Activated T-cell treated with anti-CD3 and anti-CD28 coated beads, Interleukin-2, amount 50 U/mL, for 4 hours (primary cell): ENCODE measurements at regions not wholly inside any gene's neighbourhood (a gene's known extent, or its start where the extent isn't known, plus 50 kb on each side); places are given as distances from the start of the nearest gene placed in this dataset.

Source experiments
- ATAC-seq, 2 donors: fragments of 200-7000 bp; cut with Tn5 transposase; one replicate each; pipeline ENCODE4 v1.10.0; 2021
- DNase-seq: peaks from one replicate; pipeline ENCODE4 v3.0.0-alpha.2; 2020
- H3K27me3 Mint-ChIP-seq: one replicate; pipeline ENCODE4 v1.8.0; 2021; ENCODE audit warnings: low read depth, mixed read lengths
- H3K36me3 Mint-ChIP-seq: one replicate; pipeline ENCODE4 v1.8.0; 2022; ENCODE audit warnings: mixed read lengths; ENCODE audit not compliant: insufficient read depth
- H3K4me1 Mint-ChIP-seq: one replicate; pipeline ENCODE4 v1.8.0; 2021; ENCODE audit warnings: low read depth, mixed read lengths
- H3K4me3 Mint-ChIP-seq: one replicate; pipeline ENCODE4 v1.8.0; 2021; ENCODE audit warnings: mild to moderate bottlenecking, moderate library complexity, mixed read lengths
- H3K9me3 Mint-ChIP-seq: one replicate; pipeline ENCODE4 v1.8.0; 2021; ENCODE audit warnings: mixed read lengths

GRCh38 chr3:5317557-5317956, 130.1 kb downstream of the EDEM1 start:
- Mint-ChIP-seq H3K27me3 (no peaks in the 10 kb centered on the region), H3K4me1 (no peaks in the 10 kb centered on the region), H3K36me3 (no peaks in the 10 kb centered on the region), H3K4me3 (no peak overlapping the region), H3K9me3 (peaks cover 3% of the 10 kb centered on the region)
- ATAC-seq: no peak
- no peak for DNase-seq

GRCh38 chr3:5319454-5319853, 131.9 kb downstream of the EDEM1 start:
- peaks cover 3% of the 10 kb centered on the region for H3K9me3 Mint-ChIP-seq
- no peaks in the 10 kb centered on the region for H3K4me1 Mint-ChIP-seq
- ATAC-seq (no peak), DNase-seq (no peak)
- H3K36me3 Mint-ChIP-seq: no peaks in the 10 kb centered on the region
- peaks cover 3% of the 10 kb centered on the region for H3K27me3 Mint-ChIP-seq
- H3K4me3 Mint-ChIP-seq: no peak overlapping the region

DNA sequence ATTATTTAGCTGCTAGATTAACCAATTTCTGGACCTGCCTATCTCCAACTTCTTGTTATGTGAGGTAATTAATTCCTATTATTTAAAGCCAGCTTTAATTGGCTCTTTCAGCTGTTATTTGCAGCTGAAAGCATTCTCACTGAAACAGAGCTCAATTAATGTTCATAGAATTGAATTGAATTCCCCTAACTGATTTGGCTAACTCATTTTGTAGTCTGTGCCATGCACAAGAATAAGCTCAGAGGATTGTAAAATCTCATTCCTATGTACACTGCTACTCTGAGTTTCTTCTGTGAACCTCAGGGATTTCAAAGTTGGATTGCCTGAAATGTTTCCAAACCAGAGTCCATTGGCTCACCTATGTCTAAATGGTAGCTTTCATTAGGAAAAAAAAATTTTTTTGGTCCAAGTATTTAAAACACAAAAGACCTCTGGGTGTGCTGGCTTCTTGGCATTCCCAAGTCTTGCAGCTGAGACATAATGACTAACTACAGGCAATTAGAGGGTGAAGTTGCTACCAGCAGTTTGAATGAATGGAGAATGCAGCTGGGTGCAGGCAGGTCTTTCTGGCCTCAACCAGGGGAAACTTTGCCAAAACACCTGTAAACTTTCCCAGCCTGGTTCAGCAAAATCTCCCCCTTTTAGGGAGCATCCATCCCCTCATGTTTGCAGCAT, 134.3 kb downstream of the EDEM1 start:
- DNase-seq (no peak), ATAC-seq (no peak)
- Mint-ChIP-seq H3K36me3 (no peaks in the 10 kb centered on the region), H3K4me3 (no peak overlapping the region), H3K9me3 (peaks cover 7% of the 10 kb centered on the region), H3K4me1 (no peaks in the 10 kb centered on the region), H3K27me3 (peaks cover 3% of the 10 kb centered on the region)

DNA sequence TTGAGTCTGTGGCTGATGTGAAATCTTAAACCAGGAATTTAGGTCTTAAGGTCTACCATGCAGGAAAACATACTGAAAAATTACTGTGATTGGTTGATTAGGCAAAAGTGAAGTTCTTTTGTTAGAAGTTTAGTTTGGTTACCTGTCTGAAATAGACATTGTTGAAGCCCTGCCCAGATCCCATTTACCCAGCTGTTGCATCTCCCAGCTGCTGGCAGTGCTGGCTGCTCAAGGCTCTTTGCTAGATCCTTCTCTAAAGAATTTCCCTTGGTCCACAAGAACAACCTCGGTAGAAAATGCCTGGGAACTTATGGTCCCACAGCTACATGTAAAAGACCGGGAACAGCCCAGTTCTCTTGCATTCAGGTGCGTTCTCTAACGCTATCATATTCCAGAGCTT, 137.3 kb downstream of the EDEM1 start:
- peaks cover 6% of the 10 kb centered on the region for H3K27me3 Mint-ChIP-seq
- ATAC-seq (no peak), DNase-seq (no peak)

DNA sequence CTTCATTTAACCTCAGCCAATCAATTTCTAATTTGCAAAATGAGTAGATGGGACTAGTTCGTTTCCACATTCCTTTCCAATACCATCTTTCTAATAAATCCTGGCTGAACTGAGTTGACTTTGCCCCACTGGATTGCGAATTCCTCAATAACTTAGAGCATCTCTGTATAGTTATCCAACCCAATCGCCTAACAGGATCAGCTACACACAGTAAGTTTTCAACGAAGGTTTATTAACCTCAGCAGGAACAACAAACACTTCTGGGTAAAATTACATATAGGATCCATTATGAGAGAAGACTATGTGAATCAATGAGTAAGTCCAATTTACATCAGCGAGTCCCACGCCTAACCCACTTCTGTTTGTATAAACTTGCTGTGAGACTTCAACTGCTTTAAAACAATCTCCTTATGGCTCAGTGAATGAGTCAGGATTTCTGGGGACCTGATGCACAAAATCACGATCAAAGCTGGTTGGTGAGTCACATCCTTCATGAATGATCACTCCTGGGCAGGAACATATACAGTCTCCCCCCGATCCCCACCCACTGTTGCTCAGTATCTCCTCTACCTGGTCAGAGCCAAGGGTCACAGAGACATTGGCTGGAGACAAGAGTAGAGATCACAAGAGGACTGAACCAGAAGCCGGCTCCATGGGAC, 142.8 kb downstream of the EDEM1 start:
- H3K36me3 Mint-ChIP-seq: no peaks in the 10 kb centered on the region
- DNase-seq: no peak
- ATAC-seq: peak; percentile 75 to 84

More for the DNA sequence above, 137.3 kb downstream of the EDEM1 start:
- Mint-ChIP-seq H3K36me3 (no peaks in the 10 kb centered on the region), H3K4me3 (no peak overlapping the region), H3K4me1 (no peaks in the 10 kb centered on the region), H3K9me3 (peaks cover 7% of the 10 kb centered on the region)

DNA sequence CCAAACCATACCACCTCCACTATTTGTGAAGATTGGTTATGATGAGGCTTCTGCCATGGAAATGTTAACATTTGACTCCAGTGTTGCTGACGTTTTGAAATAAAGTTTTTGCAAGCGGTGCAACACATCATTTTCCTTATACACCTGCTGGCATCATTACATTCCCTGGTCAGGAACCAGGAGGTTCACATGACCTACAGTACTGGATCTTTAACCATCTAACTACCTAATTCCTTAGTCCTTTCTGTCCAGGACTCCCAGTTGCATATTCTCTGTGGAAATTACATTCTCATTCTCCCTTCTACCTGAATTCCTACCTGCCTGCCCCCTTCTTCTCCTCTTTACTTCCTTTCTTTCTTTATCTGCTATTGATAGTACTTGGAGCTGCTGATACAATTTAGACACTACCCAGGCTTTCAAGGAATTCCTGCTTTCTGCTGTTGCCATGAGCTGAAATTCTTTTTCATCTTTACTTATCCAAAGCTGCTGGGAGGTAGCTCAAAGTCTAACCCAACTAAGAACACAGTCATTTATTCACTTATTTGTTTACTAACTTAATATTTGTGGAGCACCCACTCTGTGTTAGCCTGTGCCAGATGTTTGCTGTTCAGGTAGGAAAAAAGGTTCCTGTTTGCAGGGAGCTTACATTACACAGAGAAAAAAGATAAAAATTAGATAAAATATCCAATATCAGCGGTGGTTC, 144.2 kb downstream of the EDEM1 start:
- ATAC-seq (no peak), DNase-seq (no peak)
- H3K36me3 Mint-ChIP-seq: no peaks in the 10 kb centered on the region
- H3K4me3 Mint-ChIP-seq: no peak overlapping the region
- no peaks in the 10 kb centered on the region for H3K9me3 Mint-ChIP-seq
- peaks cover 3% of the 10 kb centered on the region for H3K27me3 Mint-ChIP-seq
- H3K4me1 Mint-ChIP-seq: peaks cover 4% of the 10 kb centered on the region

More for the DNA sequence above, 142.8 kb downstream of the EDEM1 start:
- H3K27me3 Mint-ChIP-seq: peaks cover 3% of the 10 kb centered on the region
- H3K4me1 Mint-ChIP-seq: peaks cover 4% of the 10 kb centered on the region
- peaks cover 4% of the 10 kb centered on the region for H3K9me3 Mint-ChIP-seq
- no peak overlapping the region for H3K4me3 Mint-ChIP-seq

GRCh38 chr3:5332270-5332956, 144.9 kb downstream of the EDEM1 start:
- Mint-ChIP-seq H3K4me3 (no peak overlapping the region), H3K4me1 (peaks cover 4% of the 10 kb centered on the region), H3K27me3 (no peaks in the 10 kb centered on the region), H3K9me3 (no peaks in the 10 kb centered on the region), H3K36me3 (no peaks in the 10 kb centered on the region)
- DNase-seq (no peak), ATAC-seq (no peak)

- Mint-ChIP-seq H3K27me3 (no peaks in the 10 kb centered on the region), H3K9me3 (no peaks in the 10 kb centered on the region), H3K36me3 (no peaks in the 10 kb centered on the region), H3K4me3 (no peak overlapping the region), H3K4me1 (no peaks in the 10 kb centered on the region)
- no peak for ATAC-seq
- no peak for DNase-seq
These were observed 152.5 kb downstream of the EDEM1 start for GRCh38 chr3:5339967-5340535.

GRCh38 chr3:5341610-5342009, 154.1 kb downstream of the EDEM1 start:
- no peak for DNase-seq
- no peaks in the 10 kb centered on the region for H3K27me3 Mint-ChIP-seq
- no peaks in the 10 kb centered on the region for H3K4me1 Mint-ChIP-seq
- H3K4me3 Mint-ChIP-seq: no peak overlapping the region
- H3K36me3 Mint-ChIP-seq: no peaks in the 10 kb centered on the region
- no peaks in the 10 kb centered on the region for H3K9me3 Mint-ChIP-seq
- ATAC-seq: no peak

- DNase-seq (no peak), ATAC-seq (no peak)
- no peaks in the 10 kb centered on the region for H3K27me3 Mint-ChIP-seq
- H3K4me1 Mint-ChIP-seq: no peaks in the 10 kb centered on the region
- H3K4me3 Mint-ChIP-seq: no peak overlapping the region
- no peaks in the 10 kb centered on the region for H3K9me3 Mint-ChIP-seq
- H3K36me3 Mint-ChIP-seq: no peaks in the 10 kb centered on the region
These were observed 156.0 kb downstream of the EDEM1 start for GRCh38 chr3:5343459-5343858.

GRCh38 chr3:5344707-5345106, 157.2 kb downstream of the EDEM1 start:
- no peaks in the 10 kb centered on the region for H3K36me3 Mint-ChIP-seq
- H3K27me3 Mint-ChIP-seq: no peaks in the 10 kb centered on the region
- no peaks in the 10 kb centered on the region for H3K9me3 Mint-ChIP-seq
- H3K4me3 Mint-ChIP-seq: no peak overlapping the region
- H3K4me1 Mint-ChIP-seq: no peaks in the 10 kb centered on the region
- no peak for DNase-seq
- ATAC-seq: no peak

DNA sequence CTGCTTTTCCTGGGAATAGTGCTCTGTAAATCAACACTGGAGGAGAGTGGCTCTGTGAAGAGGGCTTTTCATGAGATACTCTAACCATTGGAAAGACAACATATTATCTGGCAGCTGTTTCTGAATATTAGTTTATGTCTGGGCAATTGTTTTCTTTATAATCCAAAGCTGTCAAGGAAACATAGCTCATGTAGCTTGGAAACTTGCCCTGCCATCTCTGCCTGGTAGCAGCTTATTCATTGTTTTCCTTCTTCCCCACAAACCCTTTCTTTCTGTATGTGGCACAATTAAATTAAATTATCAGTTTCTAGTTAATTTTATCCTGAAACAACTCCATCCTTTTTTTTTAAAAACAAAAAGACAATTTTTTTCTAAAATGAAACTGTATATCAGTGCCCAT, 160.0 kb downstream of the EDEM1 start:
- Mint-ChIP-seq H3K9me3 (no peaks in the 10 kb centered on the region), H3K36me3 (no peaks in the 10 kb centered on the region), H3K4me3 (no peak overlapping the region), H3K27me3 (no peaks in the 10 kb centered on the region), H3K4me1 (no peaks in the 10 kb centered on the region)
- ATAC-seq (no peak), DNase-seq (no peak)

DNA sequence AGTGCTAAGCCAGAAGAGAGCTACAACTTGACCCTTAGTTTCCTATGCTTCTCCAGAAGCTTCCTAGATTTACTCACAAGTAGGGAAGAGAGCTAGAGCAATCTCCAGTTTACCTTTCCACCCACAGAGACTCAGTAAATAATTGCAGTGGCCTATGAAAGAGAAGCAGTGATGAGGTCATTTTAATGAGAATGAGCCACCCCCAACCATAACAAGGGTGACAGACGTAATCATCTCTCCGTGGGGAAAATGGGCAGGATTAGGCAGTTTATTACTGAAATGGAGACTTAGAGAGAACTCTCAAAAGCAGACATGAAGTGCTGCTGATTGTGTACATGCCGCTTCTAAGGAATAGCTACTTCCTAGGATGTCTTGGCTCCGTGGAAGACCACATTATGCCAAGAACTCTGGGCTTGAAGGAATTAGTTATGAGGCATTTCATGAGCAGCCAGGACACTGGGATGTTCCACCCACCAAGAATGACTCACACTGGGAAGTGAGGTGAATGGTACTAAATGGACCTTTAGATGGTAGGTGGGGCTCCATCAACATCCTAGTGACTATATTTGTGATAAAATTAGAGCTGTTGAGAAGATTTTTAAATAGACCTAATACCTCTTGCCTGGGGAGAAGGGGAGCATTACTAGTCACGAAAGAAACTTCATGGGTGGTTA, 160.9 kb downstream of the EDEM1 start:
- no peak overlapping the region for H3K4me3 Mint-ChIP-seq
- H3K9me3 Mint-ChIP-seq: no peaks in the 10 kb centered on the region
- H3K27me3 Mint-ChIP-seq: peaks cover 4% of the 10 kb centered on the region
- no peak for ATAC-seq
- H3K4me1 Mint-ChIP-seq: no peaks in the 10 kb centered on the region
- no peak for DNase-seq
- no peaks in the 10 kb centered on the region for H3K36me3 Mint-ChIP-seq

DNA sequence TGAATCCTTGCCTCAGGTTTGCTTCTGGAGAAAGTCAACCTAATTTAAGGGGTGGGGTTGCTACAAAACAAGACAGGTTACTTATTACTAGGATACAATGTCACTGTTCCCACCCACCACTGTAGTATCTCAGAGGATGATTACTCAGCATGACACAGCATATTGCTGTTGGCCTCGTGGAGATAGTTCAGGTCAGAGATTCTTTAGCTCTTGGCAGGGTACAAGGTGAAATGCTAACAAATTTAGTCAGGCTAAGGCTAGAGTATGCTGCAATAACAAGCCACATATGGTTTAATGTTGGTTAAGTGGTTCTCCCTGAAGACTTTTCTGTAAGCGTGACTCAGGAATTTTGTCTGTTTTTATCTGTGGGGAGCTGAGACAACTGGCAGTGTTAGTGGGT, 161.8 kb downstream of the EDEM1 start:
- H3K4me3 Mint-ChIP-seq: no peak overlapping the region
- peaks cover 5% of the 10 kb centered on the region for H3K27me3 Mint-ChIP-seq
- no peaks in the 10 kb centered on the region for H3K9me3 Mint-ChIP-seq
- no peaks in the 10 kb centered on the region for H3K4me1 Mint-ChIP-seq
- no peak for ATAC-seq
- no peaks in the 10 kb centered on the region for H3K36me3 Mint-ChIP-seq
- DNase-seq: no peak
